PC-9 (cell line): ENCODE measurements at regions not wholly inside any gene's neighbourhood (a gene's known extent, or its start where the extent isn't known, plus 50 kb on each side); places are given as distances from the start of the nearest gene placed in this dataset.

Experiments used
- EZH2 ChIP-seq: fragments of 200-600 bp; sonication (generic); IDR thresholded peaks from 2 replicates; pipeline ENCODE4 v1.8.0; 2017; ENCODE audit warnings: antibody characterized with exemption, low read depth
- TF ChIP-seq, protein P1 (sequence below): fragments of 200-600 bp; sonication (generic); conservative IDR thresholded peaks from 2 replicates; pipeline ENCODE4 v1.6.1; 2017; ENCODE audit warnings: mixed run types, antibody characterized with exemption, mild to moderate bottlenecking, moderate library complexity

DNA sequence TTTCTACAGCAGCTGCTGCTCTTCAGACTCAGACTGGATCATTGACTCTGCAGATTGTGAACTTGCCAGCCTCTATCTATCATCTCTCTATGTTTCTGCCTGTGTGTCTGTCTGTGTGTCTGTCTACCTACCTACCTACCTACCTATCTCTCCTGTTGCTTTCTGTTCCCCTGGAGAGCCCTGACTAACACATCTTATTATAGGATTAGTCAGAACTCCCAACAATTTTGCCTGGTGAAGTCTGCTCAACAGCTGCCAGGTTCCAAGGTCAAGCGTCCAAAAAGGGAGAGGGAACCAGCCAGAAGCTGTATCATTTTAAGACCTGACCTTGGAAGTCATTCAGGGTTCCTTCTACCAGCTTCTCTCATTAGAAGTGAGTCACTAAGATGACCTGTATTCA is 579.0 kb upstream of the DPP6 start:
- TF ChIP-seq, protein P1, sequence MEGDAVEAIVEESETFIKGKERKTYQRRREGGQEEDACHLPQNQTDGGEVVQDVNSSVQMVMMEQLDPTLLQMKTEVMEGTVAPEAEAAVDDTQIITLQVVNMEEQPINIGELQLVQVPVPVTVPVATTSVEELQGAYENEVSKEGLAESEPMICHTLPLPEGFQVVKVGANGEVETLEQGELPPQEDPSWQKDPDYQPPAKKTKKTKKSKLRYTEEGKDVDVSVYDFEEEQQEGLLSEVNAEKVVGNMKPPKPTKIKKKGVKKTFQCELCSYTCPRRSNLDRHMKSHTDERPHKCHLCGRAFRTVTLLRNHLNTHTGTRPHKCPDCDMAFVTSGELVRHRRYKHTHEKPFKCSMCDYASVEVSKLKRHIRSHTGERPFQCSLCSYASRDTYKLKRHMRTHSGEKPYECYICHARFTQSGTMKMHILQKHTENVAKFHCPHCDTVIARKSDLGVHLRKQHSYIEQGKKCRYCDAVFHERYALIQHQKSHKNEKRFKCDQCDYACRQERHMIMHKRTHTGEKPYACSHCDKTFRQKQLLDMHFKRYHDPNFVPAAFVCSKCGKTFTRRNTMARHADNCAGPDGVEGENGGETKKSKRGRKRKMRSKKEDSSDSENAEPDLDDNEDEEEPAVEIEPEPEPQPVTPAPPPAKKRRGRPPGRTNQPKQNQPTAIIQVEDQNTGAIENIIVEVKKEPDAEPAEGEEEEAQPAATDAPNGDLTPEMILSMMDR = no peak
- TF ChIP-seq EZH2 = no peak
